Suprapubic skin (tissue), 4 donors: ENCODE measurements at regions not wholly inside any gene's neighbourhood (a gene's known extent, or its start where the extent isn't known, plus 50 kb on each side); places are given as distances from the start of the nearest gene placed in this dataset.

Experiments used
- DNase-seq, 2 donors: peaks; one replicate each; pipeline ENCODE4 v3.0.0-alpha.2; 2019; ENCODE audit warnings: low spot score in 2 of 2
- H3K27ac ChIP-seq: fragments of 200-600 bp; sonication (generic); one replicate; pipeline ENCODE4 v1.5.1; 2019
- H3K27me3 ChIP-seq: fragments of 200-600 bp; sonication (generic); one replicate; pipeline ENCODE4 v1.5.1; 2019
- H3K36me3 ChIP-seq: fragments of 200-600 bp; sonication (generic); one replicate; pipeline ENCODE4 v1.5.1; 2019
- H3K4me1 ChIP-seq: fragments of 200-600 bp; sonication (generic); one replicate; pipeline ENCODE4 v1.5.1; 2019
- H3K4me3 ChIP-seq: fragments of 200-600 bp; sonication (generic); one replicate; pipeline ENCODE4 v1.5.1; 2019; ENCODE audit warnings: mild to moderate bottlenecking
- H3K9me3 ChIP-seq: fragments of 200-600 bp; sonication (generic); one replicate; pipeline ENCODE4 v1.5.1; 2019
- EP300 ChIP-seq: sonication (generic); formaldehyde crosslinking; IDR thresholded peaks from one replicate; pipeline ENCODE4 v1.6.1; 2017; ENCODE audit warnings: antibody characterized with exemption
- POLR2A ChIP-seq, 2 donors: fragments of 450-650 bp; IDR thresholded peaks; one replicate each; pipeline ENCODE4 v1.6.1; 2017; ENCODE audit warnings: antibody characterized with exemption in 2 of 2, mild to moderate bottlenecking in 2 of 2, moderate library complexity in 2 of 2
- POLR2AphosphoS5 ChIP-seq, 3 donors: sonication (generic); formaldehyde crosslinking; IDR thresholded peaks; one replicate each; pipeline ENCODE4 v1.6.1; 2017; ENCODE audit warnings: antibody characterized with exemption in 3 of 3
- WGBS: methylation state at CpG from one replicate; pipeline ENCODE4 v1.1.5; 2018; 5-methylcytosine and 5-hydroxymethylcytosine counted together
- TF ChIP-seq, protein P1 (sequence below), 2 donors: fragments of 200-600 bp in 1 of 2; fragments of 450-650 bp in 1 of 2; sonication (generic) in 1 of 2; IDR thresholded peaks; one replicate each; pipeline ENCODE4 v1.5.1; 2016 to 2019; ENCODE audit warnings: antibody characterized with exemption in 2 of 2, mild to moderate bottlenecking in 1 of 2, moderate library complexity in 1 of 2

DNA sequence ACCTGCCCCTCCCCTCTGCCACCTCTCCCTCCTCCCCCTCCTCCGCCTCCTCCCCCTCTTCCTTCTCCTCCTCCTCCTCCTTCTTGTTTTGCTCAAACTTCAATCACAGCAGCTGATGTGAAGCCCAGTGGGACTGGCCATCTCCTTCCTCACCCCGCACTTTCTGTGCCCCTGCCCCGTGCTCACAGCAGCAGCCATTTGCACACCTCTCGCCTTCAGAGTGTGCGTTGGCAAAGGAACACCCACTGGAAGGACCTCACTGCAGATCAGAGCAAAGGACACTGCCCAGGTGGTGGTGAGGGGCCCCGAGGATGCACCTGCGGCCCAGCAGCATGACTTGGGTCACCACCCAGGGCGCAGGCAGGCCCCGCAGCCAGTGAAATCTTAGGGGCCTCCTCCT lies 98.8 kb downstream of the SOX1 start:
- DNase-seq: no peak
- H3K36me3 ChIP-seq: no peaks in the 10 kb centered on the region
- 63% methylated on average over 9 of the region's 9 CpGs for WGBS
- H3K27ac ChIP-seq: no peak overlapping the region
- no peak overlapping the region for H3K4me3 ChIP-seq
- no peaks in the 10 kb centered on the region for H3K4me1 ChIP-seq
- TF ChIP-seq, protein P1, sequence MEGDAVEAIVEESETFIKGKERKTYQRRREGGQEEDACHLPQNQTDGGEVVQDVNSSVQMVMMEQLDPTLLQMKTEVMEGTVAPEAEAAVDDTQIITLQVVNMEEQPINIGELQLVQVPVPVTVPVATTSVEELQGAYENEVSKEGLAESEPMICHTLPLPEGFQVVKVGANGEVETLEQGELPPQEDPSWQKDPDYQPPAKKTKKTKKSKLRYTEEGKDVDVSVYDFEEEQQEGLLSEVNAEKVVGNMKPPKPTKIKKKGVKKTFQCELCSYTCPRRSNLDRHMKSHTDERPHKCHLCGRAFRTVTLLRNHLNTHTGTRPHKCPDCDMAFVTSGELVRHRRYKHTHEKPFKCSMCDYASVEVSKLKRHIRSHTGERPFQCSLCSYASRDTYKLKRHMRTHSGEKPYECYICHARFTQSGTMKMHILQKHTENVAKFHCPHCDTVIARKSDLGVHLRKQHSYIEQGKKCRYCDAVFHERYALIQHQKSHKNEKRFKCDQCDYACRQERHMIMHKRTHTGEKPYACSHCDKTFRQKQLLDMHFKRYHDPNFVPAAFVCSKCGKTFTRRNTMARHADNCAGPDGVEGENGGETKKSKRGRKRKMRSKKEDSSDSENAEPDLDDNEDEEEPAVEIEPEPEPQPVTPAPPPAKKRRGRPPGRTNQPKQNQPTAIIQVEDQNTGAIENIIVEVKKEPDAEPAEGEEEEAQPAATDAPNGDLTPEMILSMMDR (IDR thresholded peaks at IDR 0.05): no peak
- TF ChIP-seq EP300 (no peak), POLR2AphosphoS5 (IDR thresholded peaks at IDR 0.05) (no peak), POLR2A (IDR thresholded peaks at IDR 0.05) (no peak)
- H3K9me3 ChIP-seq: no peaks in the 10 kb centered on the region
- peaks cover 26% of the 10 kb centered on the region for H3K27me3 ChIP-seq

DNA sequence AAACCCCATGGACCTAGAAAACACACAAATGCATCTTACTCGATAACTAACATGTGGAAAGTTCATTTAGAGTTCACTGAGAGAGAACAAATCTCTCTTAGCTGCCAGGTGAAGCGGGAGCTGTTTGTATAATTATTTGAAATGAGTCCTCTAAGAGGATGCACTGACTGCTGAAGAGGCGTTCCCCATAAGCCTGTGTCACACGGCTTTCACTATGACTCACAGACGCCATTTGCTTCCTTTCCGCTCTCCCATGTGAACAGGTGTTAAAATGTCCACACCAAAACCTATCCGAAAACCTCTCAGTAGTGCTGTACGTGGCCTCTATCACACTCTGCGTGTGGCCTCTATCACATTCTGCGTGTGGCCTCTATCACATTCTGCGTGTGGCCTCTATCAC lies 101.8 kb downstream of the SOX1 start:
- Histone ChIP-seq H3K9me3 (no peaks in the 10 kb centered on the region), H3K4me3 (no peak overlapping the region), H3K27ac (no peak overlapping the region), H3K4me1 (no peaks in the 10 kb centered on the region), H3K36me3 (no peaks in the 10 kb centered on the region), H3K27me3 (peaks cover 27% of the 10 kb centered on the region)
- 90% methylated on average over 11 of the region's 11 CpGs for WGBS
- no peak for DNase-seq
- TF ChIP-seq POLR2A (IDR thresholded peaks at IDR 0.05): no peak
- TF ChIP-seq, protein P1 (IDR thresholded peaks at IDR 0.05): no peak

DNA sequence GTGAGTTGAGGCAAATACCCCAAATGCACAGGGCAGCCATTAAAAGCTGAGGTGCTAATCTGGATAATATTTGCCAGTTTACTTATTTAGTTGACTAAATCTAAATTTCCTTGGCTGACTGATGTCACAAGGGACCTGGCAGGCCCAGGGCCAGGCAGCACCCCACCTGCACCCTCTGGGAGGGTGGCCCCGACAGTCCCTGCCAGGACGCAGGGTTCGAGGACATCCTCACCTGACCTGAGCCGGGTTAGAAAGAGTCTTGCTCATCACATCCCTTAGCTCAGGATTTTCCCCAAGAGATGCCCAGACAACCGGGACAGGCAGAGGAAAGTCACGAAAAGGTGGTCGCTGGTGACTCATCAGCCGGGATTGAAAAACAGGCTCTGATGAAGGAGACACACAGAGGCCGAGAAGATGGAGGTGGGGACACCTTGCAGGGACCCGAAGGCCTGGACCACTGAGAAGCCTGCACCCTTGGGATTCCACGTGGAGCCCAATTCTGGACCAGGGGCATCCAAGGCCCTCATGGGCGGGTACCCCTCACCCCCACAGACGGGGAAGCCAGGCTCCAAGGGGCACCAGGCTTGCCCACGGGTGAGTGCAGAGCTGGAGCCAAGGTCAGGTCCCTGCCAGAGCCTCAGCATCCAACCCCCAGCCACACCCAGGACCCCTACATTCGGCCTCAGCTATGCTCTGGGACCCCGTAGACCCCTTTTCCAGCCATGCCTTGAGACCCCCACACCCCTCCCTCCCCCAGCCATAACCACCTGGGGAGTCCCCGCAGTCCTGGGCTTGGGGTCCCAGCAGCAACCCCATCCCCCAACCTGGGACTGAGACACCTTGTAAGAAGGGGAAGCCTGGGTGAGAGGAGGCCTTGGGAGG lies 103.2 kb downstream of the SOX1 start:
- Histone ChIP-seq H3K27me3 (peaks cover 27% of the 10 kb centered on the region), H3K4me1 (no peaks in the 10 kb centered on the region), H3K36me3 (no peaks in the 10 kb centered on the region), H3K9me3 (no peaks in the 10 kb centered on the region), H3K27ac (no peak overlapping the region), H3K4me3 (no peak overlapping the region)
- no peak for TF ChIP-seq POLR2A (IDR thresholded peaks at IDR 0.05)
- TF ChIP-seq, protein P1 (IDR thresholded peaks at IDR 0.05): no peak
- no peak for TF ChIP-seq POLR2AphosphoS5 (IDR thresholded peaks at IDR 0.05)
- no peak for TF ChIP-seq EP300
- WGBS: 84% methylated on average over 11 of the region's 17 CpGs
- DNase-seq: peak in 1 of 2 donors; percentile 69

DNA sequence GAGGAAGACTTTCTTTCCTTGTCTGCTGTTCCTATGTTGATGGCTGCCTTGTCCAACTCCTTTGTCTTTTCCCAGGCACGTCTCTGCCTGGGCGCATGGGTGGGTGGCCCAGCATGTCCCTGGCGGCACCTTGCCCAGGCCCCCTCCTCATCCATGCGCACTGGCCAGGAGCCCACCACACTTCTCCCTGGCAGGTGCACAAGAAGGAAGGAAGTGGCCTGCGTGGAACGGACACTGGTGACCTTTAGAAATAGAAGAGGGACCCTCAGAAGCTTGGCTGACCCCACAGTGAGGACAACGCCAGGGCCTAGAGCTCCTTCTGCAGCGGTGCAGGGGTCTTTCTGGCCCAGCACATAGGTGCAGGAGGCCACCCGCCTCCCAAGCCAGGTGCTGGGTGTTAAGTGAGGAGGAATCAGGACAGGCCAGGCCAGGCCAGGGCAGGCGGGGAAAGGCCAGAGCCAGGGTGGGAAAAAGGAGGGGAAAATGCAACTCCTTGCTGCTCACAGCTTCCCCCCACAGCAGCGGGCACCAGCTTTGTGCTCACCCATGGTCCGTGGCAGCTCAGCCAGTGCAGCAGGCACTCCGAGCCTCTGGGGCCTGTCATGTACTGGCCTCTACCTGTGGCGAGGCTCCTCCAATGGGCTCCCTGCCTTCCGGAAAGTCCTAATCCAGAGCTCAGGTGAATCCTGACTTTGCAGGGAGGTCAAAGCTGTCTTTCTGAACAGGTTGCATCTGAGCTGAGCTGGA lies 104.0 kb downstream of the SOX1 start:
- Histone ChIP-seq H3K27ac (no peak overlapping the region), H3K36me3 (no peaks in the 10 kb centered on the region), H3K4me3 (no peak overlapping the region), H3K4me1 (no peaks in the 10 kb centered on the region), H3K27me3 (peaks cover 23% of the 10 kb centered on the region), H3K9me3 (no peaks in the 10 kb centered on the region)
- peak in 1 of 2 donors; percentile 65 for DNase-seq
- no peak for TF ChIP-seq POLR2AphosphoS5 (IDR thresholded peaks at IDR 0.05)
- TF ChIP-seq, protein P1 (IDR thresholded peaks at IDR 0.05): no peak
- no peak for TF ChIP-seq EP300
- no peak for TF ChIP-seq POLR2A (IDR thresholded peaks at IDR 0.05)
- WGBS: 93% methylated on average over 10 of the region's 15 CpGs

DNA sequence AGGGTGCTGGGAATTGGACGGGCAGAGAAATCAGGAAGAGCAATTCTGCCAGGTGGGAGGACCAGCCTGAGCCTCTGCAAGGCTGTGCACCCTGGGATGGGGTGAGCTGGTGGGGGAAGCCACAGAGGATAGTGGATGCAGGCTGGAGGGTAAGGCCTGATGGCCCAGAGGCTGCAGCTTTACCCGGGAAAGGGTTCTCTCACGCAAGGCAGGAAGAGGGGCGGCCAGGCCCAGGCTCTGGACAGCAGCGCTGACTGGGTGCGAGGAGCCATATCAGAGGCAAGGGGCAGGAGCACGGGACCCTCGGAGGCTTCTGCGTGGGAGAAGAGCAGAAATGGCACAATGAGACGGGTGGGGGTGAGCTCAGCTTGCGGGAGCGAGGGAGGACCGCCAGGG lies 104.6 kb downstream of the SOX1 start:
- WGBS: 86% methylated on average over 13 of the region's 13 CpGs
- TF ChIP-seq POLR2A (IDR thresholded peaks at IDR 0.05) (no peak), EP300 (no peak), POLR2AphosphoS5 (IDR thresholded peaks at IDR 0.05) (no peak)
- TF ChIP-seq, protein P1 (IDR thresholded peaks at IDR 0.05): no peak
- Histone ChIP-seq H3K4me3 (no peak overlapping the region), H3K27ac (no peak overlapping the region), H3K27me3 (peaks cover 17% of the 10 kb centered on the region), H3K36me3 (no peaks in the 10 kb centered on the region), H3K9me3 (no peaks in the 10 kb centered on the region), H3K4me1 (no peaks in the 10 kb centered on the region)
- peak in 1 of 2 donors; percentile 64 for DNase-seq
